ENCODE measurements at regions not wholly inside any gene's neighbourhood (a gene's known extent, or its start where the extent isn't known, plus 50 kb on each side); places are given as distances from the start of the nearest gene placed in this dataset.

DNA sequence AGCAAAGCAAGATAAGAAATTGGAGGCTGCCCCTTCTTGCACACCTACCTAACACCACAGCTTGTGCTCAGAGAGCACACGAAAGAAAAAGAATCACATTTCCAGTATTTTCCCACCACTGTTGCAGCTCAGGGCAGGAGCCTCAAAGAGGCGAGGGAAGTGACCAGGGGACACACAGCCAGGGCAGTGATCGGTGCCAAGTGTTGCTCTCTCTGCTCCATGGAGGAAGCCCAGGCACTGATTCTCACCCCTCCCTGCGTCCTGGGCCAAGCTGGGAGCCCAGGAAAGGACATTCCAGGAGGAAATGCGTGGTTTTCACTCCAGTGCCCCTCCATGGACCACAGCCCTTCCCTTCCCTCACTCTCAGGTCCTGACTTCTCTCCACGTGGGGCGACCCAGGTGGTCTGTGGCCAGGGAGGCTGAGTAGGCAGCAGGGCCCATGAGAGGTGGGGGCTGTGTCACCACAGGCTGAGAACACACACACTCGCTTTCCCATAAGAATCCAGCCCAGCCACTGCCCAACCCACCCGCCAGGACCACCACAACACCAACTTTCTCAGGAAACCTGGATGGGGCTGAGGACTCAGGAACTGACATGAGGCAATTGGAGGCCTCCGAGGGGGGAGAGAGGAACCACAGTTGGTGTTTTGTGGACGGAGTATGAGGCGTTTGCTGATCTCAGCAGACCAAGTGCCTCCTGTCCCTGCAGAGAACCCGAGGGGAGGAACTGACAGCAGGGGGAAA lies 81.7 kb upstream of the MAFB start:
- DNase-seq: no peak

DNA sequence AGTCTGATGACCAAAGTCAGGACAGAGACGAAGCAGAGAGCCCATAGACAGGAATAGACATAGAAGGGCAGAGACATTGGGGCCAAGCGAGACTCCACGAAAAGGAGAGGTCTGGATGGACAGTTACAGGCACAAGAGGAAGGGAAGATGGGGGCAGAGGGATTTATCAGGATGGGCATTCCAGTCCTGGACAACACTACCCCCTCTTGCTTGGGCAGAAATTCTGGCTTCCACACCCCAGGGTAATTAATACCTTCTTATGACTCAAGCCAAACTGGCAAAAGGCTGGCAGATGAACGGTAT lies 82.2 kb upstream of the MAFB start:
- DNase-seq: no peak

DNA sequence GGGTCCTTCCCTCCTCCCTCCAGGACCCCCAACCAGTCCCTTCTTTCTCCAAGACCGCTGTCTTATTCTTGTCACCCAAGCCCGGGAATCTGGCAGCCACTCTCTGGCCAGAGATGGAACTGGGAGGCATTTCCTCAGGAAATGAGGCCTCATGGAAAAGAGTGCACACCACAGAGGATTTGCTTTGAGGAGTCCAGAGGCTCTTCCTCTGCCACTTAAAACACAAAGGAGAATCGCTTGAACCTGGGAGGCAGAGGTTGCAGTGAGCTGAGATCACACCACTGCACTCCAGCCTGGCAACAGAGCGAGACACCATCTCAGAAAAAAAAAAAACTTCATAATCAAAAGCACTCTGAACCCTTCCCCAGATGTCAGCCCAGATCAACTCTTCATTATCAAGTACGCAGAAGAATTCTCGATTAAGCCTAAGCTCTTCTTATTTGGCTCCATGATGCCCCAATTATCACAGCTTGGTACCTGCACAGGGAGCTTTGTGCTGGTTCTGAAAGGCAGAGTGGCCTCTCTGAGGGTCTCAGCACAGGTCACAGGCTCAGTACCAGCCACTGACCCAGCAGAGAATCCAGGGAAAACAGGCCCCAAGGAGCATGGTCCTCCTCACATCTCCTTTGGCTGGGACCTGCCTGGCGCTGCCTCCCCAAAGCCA lies 82.9 kb upstream of the MAFB start:
- DNase-seq: no peak

DNA sequence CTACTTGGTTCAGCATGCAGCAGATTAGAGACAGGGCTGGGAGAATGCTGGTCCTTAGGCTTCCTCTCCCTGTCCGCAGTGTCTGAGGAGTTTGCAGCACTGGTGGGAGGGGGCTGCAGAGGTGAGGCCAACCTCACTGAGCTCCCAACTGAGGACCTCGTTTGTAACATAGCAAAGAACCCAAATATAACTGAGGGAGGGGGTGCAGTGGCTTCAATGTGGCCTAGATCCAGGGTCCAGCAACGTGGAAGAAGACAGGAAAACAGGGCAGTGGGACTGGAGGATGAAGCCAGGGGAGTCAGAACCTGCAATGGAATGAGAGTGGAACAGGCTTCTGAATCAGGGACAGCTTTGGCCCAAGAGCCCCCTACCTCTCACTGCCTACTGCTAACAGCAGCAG lies 84.3 kb upstream of the MAFB start:
- no peak for DNase-seq

DNA sequence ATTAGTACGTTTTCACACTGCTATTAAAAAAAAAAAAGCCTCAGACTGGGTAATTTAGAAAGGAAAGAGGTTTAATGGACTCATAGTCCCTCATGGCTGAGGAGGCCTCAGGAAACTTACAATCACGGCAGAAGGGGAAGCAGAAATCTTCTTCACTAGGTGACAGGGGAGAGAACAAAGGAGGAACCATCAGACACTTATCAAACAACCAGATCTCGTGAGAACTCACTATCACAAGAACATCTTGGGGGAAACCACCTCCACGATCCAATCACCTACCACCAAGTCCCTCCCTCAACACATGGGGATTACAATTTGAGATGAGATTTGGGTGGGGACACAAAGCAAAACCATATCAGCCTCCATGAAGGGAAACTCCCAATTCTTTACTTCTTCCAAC lies 85.2 kb upstream of the MAFB start:
- DNase-seq: no peak

DNA sequence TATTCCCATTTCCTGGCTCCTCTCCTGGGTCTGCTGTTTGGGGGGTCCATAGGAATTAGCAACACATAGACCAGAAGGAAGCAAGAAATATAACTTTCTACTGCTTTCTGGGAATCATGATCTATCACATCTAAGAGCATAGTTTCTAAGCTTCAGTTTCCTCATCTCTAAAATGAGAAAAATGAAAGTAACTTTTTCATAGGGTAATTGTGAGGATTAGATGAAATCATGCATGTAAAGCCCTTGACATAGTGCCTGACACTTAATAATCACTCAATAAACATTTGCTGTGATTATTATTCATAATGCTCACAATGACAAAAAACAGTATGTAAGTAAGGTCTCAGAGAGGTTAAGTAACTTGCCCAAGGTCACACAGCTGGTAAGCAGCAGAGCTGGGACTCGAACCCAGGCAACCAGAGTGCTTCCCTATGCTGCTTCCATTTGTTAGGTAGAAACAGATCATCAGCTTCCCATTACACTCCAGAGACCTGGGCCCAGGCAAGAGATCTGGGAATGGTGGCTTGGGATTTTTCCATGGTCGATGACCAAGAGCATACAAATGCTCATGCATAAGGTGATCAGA lies 86.6 kb upstream of the MAFB start:
- no peak for DNase-seq

DNA sequence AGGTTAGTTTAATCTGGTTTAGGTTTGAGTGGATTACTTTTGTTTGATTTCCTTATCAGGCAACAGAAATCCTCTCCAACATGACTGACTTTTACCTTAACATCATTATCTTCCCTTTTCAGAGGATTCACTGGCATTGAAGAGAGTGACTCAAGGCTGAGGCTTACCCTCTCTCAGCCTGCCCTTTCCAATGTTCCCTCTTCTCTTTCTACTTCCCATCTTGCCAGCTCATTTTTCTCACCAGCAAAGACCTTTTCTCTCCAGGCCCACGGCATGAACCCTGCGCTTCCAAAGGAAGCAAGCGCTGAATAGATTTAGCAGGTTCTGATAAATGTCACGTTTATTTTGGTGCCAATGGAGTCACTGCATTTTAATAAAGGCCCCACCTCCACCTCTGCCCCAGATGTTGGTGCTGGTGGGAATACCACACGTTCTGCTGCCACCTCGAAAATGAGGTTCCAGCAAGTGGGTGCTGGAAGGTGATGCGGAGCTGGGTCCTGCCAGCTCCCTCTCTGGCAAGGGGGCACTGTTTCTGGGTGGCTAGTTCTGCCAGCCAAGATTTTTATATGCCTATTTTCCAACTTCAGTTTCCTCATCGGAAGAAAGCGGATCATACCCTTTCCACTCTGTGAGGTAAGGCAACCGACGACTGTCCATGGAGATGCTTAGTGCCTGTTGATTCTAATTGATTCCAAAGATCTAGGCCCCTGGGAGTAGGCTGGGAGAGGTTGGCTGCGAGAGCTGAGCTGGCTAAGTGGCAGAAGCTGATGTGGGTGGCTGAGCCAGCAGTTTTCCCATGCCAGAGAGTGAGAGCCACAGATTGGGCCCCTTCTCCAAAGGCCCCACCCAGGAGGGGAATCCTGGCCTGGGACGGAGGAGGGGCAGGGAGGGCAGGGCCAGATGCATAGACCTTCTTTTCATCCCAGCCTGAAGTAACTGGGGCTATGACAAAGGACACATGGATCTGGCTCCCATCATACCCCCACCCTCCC lies 87.7 kb upstream of the MAFB start:
- DNase-seq: no peak

DNA sequence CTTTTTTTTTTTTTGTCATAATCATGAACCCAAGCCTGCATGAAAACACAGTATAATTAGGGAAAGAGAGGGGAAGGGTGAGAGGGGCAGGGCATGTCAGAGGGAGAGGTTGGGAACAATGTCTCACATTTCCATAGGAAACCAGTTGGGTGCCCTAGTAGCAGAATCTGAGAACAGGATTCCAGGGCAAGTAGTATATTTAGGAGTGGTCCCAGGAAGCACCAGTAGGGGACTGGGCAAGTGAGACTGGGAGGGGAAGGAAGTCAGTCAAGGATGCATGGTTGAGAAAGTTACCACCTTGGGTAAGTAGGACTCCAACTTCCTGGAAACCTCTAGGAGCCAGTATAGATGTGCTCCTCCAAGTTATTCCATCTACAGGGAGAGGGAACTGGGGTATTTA lies 88.6 kb upstream of the MAFB start:
- no peak for DNase-seq

DNA sequence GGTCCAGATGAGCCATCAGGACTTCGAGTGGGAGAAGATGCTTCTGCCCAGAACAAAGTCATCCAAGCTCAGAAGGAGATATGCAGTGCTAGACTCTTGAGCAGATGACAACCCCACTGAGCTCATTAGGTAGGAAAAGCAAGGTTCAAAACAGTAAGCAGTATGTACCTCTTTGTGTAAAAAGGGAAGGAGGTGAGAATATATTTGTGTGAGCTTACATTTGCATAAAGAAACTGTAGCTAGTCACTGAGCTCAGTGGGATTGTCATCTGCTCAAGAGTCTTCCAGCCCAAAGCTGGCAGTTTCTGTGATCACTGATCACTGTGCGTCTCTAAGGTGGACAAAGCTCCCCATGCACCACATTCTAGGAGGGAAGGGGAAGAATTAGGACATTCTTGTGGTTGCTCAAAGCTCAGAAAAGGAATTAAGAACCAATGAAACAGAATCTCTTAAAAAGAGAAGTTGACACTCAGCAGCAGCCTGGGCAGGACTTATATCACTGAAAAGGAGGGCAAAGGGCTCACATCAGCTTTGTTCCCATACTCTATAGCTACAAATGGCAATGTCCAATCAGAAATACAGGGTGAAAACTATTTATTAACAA lies 90.0 kb upstream of the MAFB start:
- DNase-seq: no peak

DNA sequence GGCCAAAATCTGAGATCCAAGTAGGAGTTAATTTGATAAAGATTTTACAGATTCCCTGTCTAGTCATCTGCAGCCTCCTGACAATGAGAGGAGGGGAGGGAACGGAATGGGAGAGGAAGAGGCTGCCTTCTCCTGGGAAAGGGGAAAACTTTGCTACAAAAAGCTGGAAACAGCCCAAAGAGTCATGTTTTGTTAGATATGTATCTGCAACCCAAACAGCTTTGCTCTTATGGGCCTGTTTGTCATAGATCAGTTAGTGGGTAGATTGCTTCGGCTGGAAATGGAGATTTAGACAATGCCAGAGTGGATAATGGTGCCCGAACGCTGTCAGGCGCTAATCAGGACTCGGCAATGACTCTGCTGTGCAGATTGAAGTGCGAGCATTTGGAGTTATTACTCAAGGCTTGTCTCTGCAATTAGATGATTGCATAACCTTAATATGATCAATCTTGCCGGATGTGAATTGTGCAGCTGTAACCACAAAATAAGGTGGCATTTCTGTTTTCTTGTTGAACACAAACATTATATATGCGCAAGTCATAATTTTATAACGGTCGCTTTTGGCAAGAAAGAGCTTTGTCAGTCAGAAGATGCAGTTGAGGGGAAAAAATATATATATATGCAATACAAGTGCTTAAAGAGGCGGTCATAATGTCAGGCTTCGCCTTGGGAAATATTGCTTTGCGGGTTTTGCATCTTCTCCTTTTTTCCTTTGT lies 92.4 kb upstream of the MAFB start:
- no peak for DNase-seq

DNA sequence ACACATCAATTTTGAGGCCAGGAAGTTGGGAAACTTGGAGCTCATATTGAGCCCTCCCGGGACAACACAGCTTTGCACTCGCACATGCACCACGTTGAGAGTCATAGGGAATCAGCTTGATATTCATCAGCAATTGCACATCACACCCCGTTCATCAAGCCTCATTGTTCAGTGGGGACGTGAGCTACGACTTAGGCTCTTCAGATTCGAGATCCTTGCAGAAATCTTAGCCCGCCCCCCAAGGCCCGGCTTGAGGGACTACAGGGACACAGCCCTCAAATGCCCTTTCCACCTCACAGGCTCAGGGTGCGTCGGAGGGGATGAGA lies 93.0 kb upstream of the MAFB start:
- DNase-seq: no peak

DNA sequence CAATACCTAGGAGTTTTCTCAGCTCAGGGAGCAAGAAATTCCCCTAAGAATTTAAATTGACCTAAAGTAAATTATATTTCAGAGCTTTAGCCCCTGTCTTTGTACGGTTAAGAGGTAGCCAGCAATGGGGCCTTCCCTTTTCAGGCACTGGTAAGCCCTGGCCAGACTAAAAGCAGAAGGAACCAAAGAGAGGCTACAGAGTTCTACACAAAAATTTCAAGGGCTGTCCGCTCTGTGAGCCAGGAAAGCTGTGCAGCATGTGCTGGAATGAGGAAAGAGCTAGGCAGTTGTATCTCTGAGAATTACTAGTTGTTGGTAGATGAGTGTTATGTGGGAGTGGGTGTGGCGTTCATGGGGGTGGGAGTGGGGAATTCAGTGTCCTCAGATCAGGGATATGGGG lies 96.3 kb upstream of the MAFB start:
- no peak for DNase-seq

DNA sequence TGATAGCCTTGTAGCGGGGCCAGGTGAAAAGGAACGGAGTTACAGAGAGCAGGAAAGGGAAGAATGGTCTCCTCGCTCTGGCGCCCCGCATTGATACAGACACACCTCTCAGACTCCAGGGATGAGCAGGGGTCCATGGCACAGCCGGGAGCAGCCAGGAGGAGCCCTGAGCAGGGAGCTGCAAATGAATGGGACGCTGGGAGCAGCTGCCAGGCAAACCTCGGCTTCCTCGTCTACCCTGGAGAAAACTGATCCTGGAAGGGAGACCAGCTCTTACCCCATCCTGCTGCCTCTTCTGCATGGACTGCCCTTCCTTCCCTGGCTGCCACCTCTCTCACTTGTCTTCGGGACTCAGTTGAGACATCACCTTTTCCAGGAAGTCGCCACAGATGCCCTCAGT lies 97.3 kb upstream of the MAFB start:
- DNase-seq: no peak

DNA sequence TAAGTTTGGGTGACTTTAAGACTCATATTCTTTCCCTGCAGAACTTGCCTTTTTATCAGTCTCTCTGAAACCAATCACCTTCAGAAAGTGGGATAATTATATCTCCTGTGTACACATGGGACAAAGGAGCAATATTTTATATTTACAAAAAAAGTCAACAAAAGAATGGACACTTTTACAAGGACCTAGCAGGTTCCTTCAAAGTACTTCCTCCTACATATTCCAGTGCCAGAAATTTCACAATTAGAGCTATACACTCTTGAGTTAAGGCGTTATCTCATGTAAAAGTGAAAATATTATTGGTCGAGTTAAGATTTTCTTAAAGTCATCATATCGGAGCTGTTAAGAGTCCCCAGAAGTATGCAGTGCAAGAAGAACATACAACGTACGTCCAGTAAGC lies 98.9 kb upstream of the MAFB start:
- DNase-seq: no peak

DNA sequence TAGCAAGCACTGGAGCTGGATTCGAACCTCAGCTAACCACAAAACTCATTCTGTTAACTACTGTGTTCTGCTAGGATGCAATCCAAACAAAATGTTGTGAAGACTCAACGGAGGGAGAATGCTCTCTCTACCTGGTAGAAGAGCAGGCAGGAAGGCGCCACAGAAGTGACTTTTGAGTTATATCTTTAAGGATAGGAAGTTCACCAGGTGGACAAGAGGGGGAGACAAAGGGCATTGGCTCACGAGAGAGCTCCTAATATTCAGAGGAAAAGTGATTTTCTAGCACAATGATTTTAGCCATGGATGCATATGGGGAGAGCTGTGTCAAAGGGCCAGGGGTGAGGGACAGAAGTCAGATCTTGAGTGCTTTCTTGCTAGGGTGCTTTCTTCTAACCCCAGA lies 108.4 kb upstream of the MAFB start:
- peak; percentile 7 for DNase-seq

DNA sequence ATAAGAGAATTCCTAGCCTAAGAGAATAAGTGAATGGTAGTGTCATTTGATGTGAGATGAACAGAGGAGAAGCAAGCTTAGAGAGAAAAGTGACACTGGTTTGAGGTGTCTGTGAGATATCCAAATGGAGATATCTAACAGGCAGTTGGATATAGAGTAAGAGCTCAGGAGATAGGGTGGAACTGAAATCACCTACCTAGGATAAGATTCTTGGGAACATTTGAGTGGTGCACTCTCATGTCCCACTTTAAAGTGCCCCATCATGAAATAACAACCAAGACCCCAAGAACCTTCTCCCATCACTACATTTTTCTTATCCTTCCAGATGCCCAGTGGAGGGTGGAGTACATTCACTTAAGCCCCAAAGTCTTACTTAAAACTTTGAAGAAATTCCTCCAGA lies 109.0 kb upstream of the MAFB start:
- no peak for DNase-seq

DNA sequence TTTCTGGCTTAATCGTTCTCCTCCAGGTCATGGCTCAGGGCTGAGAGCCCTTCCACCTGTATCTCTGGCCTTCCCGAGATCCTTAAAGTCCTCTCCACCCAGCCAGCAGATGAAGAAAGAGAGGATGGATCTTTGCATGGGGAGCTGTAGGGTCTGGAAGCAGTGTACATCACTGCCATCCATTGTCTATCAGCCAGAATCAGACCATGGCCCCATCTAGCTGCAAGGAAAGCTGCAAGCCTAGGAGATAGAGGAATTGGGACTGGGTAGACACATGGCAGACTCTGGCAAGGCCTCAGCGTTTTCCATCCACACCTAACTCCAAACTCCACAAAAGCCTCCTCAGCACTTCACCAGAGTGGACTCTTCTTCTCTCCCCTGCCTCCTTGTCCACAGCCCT lies 113.8 kb upstream of the MAFB start:
- no peak for DNase-seq

DNA sequence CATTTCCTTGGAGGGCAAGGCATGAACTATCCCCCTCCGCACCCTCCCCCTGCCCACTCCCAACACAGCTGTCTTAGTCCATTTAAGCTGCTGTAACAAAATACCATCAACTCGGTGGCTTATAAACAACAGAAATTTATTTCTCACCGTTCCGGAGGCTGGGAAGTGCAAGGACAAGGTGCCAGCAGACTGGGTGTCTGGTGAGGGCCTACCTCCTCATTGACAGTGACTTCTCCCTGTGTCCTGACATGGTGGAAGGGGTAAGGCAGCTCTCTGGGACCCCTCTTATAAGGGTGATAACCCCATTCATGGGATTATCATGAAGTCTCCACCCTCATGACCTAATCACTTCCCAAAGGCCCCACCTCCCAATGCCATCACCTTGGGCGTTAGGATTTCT lies 114.3 kb upstream of the MAFB start:
- no peak for DNase-seq

DNA sequence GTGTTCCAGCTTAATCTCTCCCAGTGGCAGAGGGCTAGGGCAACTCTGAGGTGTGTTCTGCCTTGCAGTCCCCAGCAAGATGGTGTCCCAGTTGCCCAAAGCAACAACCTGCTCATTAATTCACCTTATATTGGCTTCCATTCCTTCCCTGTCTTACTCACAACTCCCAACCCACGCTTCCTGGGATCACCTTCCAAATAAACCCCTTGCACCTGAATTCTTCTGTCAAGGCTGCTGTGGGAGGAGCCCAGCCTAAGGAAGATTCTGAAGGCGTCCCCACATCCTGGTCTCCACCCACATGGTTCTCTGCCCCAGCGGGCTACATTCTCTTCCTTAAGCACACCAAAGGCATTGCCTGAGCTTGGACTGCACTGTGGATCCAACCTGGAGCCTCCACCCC lies 116.6 kb upstream of the MAFB start:
- DNase-seq: no peak

DNA sequence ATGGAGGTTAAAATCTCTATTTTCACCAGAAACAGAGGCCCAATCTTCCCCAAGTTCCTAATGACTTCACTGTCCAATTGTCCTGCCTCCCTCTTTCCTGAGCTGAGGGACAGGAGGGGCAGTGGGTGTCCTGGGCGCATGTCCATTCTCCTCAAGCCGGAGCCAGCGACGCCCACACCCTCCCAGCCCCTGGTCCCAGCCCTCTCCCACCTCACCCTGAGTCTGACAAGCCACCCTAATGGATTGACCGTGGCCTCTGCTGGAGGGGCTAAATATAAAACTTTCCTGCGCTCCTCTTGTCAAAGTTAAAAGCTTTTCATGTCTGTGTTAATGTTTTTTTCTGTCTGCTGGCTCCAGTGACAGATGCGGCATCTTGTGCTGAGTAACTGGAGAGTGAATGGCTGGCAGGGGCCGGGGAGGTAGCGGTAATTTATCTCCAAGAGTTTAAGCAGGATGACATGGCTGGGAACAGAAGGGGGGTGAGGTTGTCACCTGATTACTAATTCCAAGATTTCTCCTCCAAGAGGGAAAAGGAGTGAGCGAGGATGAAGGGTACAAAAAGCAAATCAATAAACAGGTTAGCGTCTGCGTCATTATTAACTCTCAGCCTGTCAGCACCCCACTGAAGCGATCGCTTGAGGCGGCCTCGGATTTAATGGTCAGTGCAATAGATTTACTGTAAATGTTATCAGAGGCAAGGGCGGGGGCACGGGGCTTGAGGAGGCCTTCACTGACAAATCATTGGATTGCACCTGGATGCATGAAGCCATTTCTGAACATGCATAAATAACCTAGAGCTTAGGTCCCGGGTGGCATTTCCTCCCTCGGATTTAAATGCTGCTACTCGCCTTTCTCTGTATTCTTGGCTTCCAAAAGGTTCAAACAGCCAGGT lies 118.1 kb upstream of the MAFB start:
- no peak for DNase-seq

DNA sequence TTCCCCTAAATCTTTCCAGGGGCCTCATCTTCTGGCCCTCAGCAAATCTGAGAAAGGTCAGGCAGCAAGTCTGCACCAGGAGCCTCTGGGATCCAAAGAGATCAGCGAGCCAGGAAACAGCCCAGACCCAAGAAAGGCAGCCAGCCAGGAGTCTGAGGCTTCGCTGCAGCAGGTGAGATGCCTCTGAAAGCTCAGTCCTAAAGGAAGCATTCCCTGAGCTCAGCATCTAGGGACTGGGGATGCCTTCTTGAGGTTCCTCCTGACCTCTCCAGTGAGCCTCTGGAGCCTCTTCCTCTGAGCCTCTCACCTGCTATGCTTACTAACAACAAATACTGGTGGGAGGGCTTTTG lies 118.8 kb upstream of the MAFB start:
- no peak for DNase-seq

DNA sequence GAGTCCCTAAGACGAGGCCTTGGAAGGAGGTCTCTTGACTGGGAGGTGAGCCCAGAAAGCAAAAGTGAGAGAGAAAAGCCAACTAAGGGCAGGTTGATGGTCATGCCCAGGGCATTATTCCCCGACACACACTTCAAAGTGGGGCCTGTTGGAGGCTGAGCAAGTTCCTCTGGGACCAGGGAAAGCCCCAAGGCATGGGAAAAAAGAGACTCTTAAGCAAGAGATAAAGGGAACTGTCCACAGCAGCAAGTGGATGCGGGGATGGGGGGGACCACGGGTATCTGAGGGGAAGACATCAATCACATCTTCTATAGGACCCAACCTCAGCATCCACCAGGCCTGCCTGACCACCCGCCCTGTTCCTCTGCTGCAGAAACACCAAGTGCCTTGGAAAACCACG lies 119.9 kb upstream of the MAFB start:
- no peak for DNase-seq
